ENCODE measurements at regions not wholly inside any gene's neighbourhood (a gene's known extent, or its start where the extent isn't known, plus 50 kb on each side); places are given as distances from the start of the nearest gene placed in this dataset.

GRCh38 chr13:105982219-105982930 is 553.1 kb downstream of the EFNB2 start:
- no peak for FAIRE-seq
- DNase-seq (ENCODE audit: insufficient read length, low spot score), result no peak
- no peak for TF ChIP-seq SPI1 (IDR thresholded peaks at IDR 0.05; ENCODE audit: low read depth, low read length)
- no peak for TF ChIP-seq TAF1 (IDR thresholded peaks at IDR 0.05; ENCODE audit: low read depth, low read length)
- TF ChIP-seq PAX5 (IDR thresholded peaks at IDR 0.05; ENCODE audit: insufficient read depth, low read length, severe bottlenecking), result no peak
- TF ChIP-seq POLR2A (IDR thresholded peaks at IDR 0.05; ENCODE audit: low read depth, low read length), result no peak
- no peak for TF ChIP-seq POLR2AphosphoS5 (IDR thresholded peaks at IDR 0.05; ENCODE audit: low read depth, low read length)
- no peak for TF ChIP-seq POU2F2 (IDR thresholded peaks at IDR 0.05; ENCODE audit: low read depth, low read length)

- no peak for TF ChIP-seq POU2F2 (IDR thresholded peaks at IDR 0.05; ENCODE audit: low read depth, low read length)
- TF ChIP-seq PAX5 (IDR thresholded peaks at IDR 0.05; ENCODE audit: insufficient read depth, low read length, severe bottlenecking), result no peak
- TF ChIP-seq POLR2A (IDR thresholded peaks at IDR 0.05; ENCODE audit: low read depth, low read length), result no peak
- no peak for TF ChIP-seq SPI1 (IDR thresholded peaks at IDR 0.05; ENCODE audit: low read depth, low read length)
- no peak for TF ChIP-seq TAF1 (IDR thresholded peaks at IDR 0.05; ENCODE audit: low read depth, low read length)
- TF ChIP-seq POLR2AphosphoS5 (IDR thresholded peaks at IDR 0.05; ENCODE audit: low read depth, low read length), result no peak
- DNase-seq (ENCODE audit: insufficient read length, low spot score) (no peak), FAIRE-seq (no peak)
These were observed 556.1 kb downstream of the EFNB2 start for GRCh38 chr13:105979131-105980011.

DNA sequence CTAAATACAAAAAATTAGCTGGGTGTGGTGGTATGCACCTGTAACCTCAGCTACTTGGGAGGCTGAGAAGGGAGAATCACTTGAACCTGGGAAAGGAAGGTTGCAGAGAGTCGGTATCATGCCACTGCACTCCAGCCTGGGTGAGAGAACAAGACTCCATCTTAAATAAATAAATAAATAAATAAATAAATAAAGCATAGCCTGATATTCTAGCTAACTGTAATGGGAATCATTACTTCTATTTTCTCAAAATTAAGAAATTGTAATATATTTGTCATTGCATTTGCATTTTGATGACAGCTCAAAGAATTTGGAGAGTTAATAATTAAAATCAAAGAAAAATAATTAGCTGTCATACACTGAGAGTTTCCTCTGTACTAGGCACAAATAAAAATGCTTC is 561.1 kb downstream of the EFNB2 start:
- TF ChIP-seq TAF1 (IDR thresholded peaks at IDR 0.05; ENCODE audit: low read depth, low read length) (no peak), SPI1 (IDR thresholded peaks at IDR 0.05; ENCODE audit: low read depth, low read length) (no peak), POLR2AphosphoS5 (IDR thresholded peaks at IDR 0.05; ENCODE audit: low read depth, low read length) (no peak), PAX5 (IDR thresholded peaks at IDR 0.05; ENCODE audit: insufficient read depth, low read length, severe bottlenecking) (no peak), POLR2A (IDR thresholded peaks at IDR 0.05; ENCODE audit: low read depth, low read length) (no peak), POU2F2 (IDR thresholded peaks at IDR 0.05; ENCODE audit: low read depth, low read length) (no peak)
- no peak for FAIRE-seq

DNA sequence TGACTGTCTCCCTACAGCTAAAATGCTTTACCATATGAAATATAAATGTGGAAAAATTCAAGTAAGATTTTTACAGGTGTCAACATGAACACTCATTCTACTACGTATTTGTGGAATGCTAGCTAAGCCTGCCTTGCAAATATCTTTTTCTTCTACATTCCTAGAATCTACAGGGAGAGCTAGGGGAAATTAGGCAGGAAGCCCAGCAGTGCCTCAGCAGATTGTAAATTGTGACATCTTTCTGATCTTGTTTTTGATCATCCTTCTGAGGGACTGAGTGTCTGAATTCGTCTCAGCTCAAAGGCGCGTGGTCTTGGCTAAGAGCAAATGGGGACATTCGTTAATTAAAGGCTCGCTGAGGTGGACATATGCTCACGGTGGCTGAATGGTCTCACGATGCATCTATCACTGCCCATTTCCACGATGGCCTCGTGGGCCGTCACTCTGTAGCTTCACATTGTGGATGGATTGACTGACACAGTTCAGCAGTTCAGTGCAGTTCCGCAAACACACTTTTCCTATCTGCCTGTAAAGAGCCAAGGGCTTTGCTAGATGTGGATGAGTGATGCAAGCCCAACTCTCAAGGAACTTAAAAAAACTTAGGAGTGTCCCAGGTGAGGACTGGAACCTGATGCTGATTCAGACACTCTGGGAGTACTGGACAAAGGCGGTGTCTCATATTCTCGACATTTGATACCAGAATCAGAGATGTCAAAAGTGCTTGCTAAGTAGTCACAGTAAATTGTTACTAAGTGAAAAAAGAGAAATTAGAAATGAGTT is 562.5 kb downstream of the EFNB2 start:
- FAIRE-seq (no peak), DNase-seq (ENCODE audit: insufficient read length, low spot score) (no peak)
- TF ChIP-seq TAF1 (IDR thresholded peaks at IDR 0.05; ENCODE audit: low read depth, low read length) (no peak), SPI1 (IDR thresholded peaks at IDR 0.05; ENCODE audit: low read depth, low read length) (no peak), POU2F2 (IDR thresholded peaks at IDR 0.05; ENCODE audit: low read depth, low read length) (no peak)

More for the DNA sequence above, 561.1 kb downstream of the EFNB2 start:
- DNase-seq (ENCODE audit: insufficient read length, low spot score), result no peak

- DNase-seq (ENCODE audit: insufficient read length, low spot score) (no peak), FAIRE-seq (no peak)
These were observed 563.1 kb downstream of the EFNB2 start for GRCh38 chr13:105972306-105972721.

GRCh38 chr13:105971738-105972137 is 563.7 kb downstream of the EFNB2 start:
- TF ChIP-seq POLR2AphosphoS5 (IDR thresholded peaks at IDR 0.05; ENCODE audit: low read depth, low read length) (no peak), SPI1 (IDR thresholded peaks at IDR 0.05; ENCODE audit: low read depth, low read length) (no peak), TAF1 (IDR thresholded peaks at IDR 0.05; ENCODE audit: low read depth, low read length) (no peak), POU2F2 (IDR thresholded peaks at IDR 0.05; ENCODE audit: low read depth, low read length) (no peak), PAX5 (IDR thresholded peaks at IDR 0.05; ENCODE audit: insufficient read depth, low read length, severe bottlenecking) (no peak), POLR2A (IDR thresholded peaks at IDR 0.05; ENCODE audit: low read depth, low read length) (no peak)
- DNase-seq (ENCODE audit: insufficient read length, low spot score), result no peak

More at GRCh38 chr13:105972306-105972721, 563.1 kb downstream of the EFNB2 start:
- no peak for TF ChIP-seq POLR2AphosphoS5 (IDR thresholded peaks at IDR 0.05; ENCODE audit: low read depth, low read length)
- TF ChIP-seq POU2F2 (IDR thresholded peaks at IDR 0.05; ENCODE audit: low read depth, low read length), result no peak
- no peak for TF ChIP-seq POLR2A (IDR thresholded peaks at IDR 0.05; ENCODE audit: low read depth, low read length)
- TF ChIP-seq TAF1 (IDR thresholded peaks at IDR 0.05; ENCODE audit: low read depth, low read length), result no peak
- no peak for TF ChIP-seq SPI1 (IDR thresholded peaks at IDR 0.05; ENCODE audit: low read depth, low read length)
- TF ChIP-seq PAX5 (IDR thresholded peaks at IDR 0.05; ENCODE audit: insufficient read depth, low read length, severe bottlenecking), result no peak

DNA sequence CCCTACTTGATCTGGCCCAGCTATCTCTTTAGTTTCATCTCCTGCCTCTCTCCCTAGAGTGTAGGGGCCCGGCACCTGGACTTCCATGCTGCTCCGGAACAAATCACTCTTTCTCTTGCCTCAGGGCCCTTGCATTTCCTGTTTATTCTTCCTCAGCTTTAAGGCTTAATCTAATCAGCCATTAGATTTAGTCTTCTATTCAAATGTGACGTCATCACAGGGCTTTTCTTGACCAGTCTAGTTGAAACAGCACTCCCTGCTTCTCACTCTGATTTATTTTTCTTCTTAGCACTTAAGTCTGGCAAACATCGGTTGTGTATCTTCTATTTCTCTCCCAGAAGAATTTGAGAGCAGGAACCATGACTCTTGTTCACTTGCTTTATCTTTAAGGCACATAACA is 564.1 kb downstream of the EFNB2 start:
- DNase-seq (ENCODE audit: insufficient read length, low spot score) (no peak), FAIRE-seq (no peak)
- TF ChIP-seq POU2F2 (IDR thresholded peaks at IDR 0.05; ENCODE audit: low read depth, low read length), result no peak
- TF ChIP-seq POLR2AphosphoS5 (IDR thresholded peaks at IDR 0.05; ENCODE audit: low read depth, low read length), result no peak
- no peak for TF ChIP-seq TAF1 (IDR thresholded peaks at IDR 0.05; ENCODE audit: low read depth, low read length)
- no peak for TF ChIP-seq POLR2A (IDR thresholded peaks at IDR 0.05; ENCODE audit: low read depth, low read length)
- no peak for TF ChIP-seq PAX5 (IDR thresholded peaks at IDR 0.05; ENCODE audit: insufficient read depth, low read length, severe bottlenecking)
- TF ChIP-seq SPI1 (IDR thresholded peaks at IDR 0.05; ENCODE audit: low read depth, low read length), result no peak

More at GRCh38 chr13:105971738-105972137, 563.7 kb downstream of the EFNB2 start:
- FAIRE-seq, result no peak

DNA sequence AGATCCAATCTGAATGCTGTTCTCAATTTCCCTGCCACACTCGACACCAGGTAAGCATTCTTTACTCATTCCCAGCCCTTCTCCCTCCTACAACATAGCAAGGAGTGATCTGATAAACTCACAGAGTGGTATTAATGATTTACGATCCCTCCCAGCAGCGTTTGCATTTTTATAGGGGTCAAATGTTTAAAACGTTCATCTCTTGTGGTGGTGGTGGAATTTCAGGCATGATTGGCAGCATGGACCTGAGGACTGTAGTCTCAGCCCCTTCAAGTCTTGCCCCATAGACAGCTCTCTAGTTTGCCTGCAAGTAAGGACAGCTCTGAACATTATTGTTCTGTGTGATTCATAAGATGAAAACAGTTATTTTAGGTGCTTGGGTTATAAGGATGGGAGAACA is 565.7 kb downstream of the EFNB2 start:
- FAIRE-seq, result no peak
- TF ChIP-seq POU2F2 (IDR thresholded peaks at IDR 0.05; ENCODE audit: low read depth, low read length) (no peak), SPI1 (IDR thresholded peaks at IDR 0.05; ENCODE audit: low read depth, low read length) (no peak), TAF1 (IDR thresholded peaks at IDR 0.05; ENCODE audit: low read depth, low read length) (no peak), POLR2A (IDR thresholded peaks at IDR 0.05; ENCODE audit: low read depth, low read length) (no peak), POLR2AphosphoS5 (IDR thresholded peaks at IDR 0.05; ENCODE audit: low read depth, low read length) (no peak), PAX5 (IDR thresholded peaks at IDR 0.05; ENCODE audit: insufficient read depth, low read length, severe bottlenecking) (no peak)
- no peak for DNase-seq (ENCODE audit: insufficient read length, low spot score)

All from GM12891 (cell line).